Activated B cell treated with CpG ODN at 0.5 μM for 24 hours (primary cell): ENCODE measurements at regions not wholly inside any gene's neighbourhood (a gene's known extent, or its start where the extent isn't known, plus 50 kb on each side); places are given as distances from the start of the nearest gene placed in this dataset.

Source experiments
- ATAC-seq: fragments of 200-7000 bp; cut with Tn5 transposase; one replicate; pipeline ENCODE4 v1.10.0; 2021; ENCODE audit warnings: low read depth, mild to moderate bottlenecking, moderate library complexity
- CTCF ChIA-PET: fragments of 350-600 bp; sonication (Branson Sonifier 250); formaldehyde crosslinking; loops from one replicate; lab custom pipeline; 2021; ENCODE audit warnings: antibody characterized with exemption; lab: Charles Lee
- POLR2A ChIA-PET: fragments of 350-600 bp; sonication (Branson Sonifier 250); formaldehyde crosslinking; loops from one replicate; lab custom pipeline; 2021; ENCODE audit warnings: antibody characterized with exemption; lab: Charles Lee
- DNase-seq: peaks from one replicate; pipeline ENCODE4 v3.0.0; 2022
- H3K27ac Mint-ChIP-seq: one replicate; pipeline ENCODE4 v1.8.0; 2020; ENCODE audit warnings: mixed read lengths
- H3K27me3 Mint-ChIP-seq: one replicate; pipeline ENCODE4 v1.8.0; 2021; ENCODE audit warnings: mixed read lengths
- H3K36me3 Mint-ChIP-seq: one replicate; pipeline ENCODE4 v1.8.0; 2021; ENCODE audit warnings: low read depth, mixed read lengths
- H3K4me1 Mint-ChIP-seq: one replicate; pipeline ENCODE4 v1.8.0; 2021; ENCODE audit warnings: mixed read lengths
- H3K4me3 Mint-ChIP-seq: one replicate; pipeline ENCODE4 v1.8.0; 2020; ENCODE audit warnings: mild to moderate bottlenecking, mixed read lengths
- H3K9me3 Mint-ChIP-seq: one replicate; pipeline ENCODE4 v1.8.0; 2020; ENCODE audit warnings: mixed read lengths
- CTCF ChIP-seq: fragments of 200-600 bp; IDR thresholded peaks from one replicate; pipeline ENCODE4 v1.8.0; 2022; ENCODE audit warnings: antibody characterized with exemption, mild to moderate bottlenecking
- intact Hi-C: fragments of 100-400 bp; cut with micrococcal nuclease; formaldehyde crosslinking; loops from one replicate; pipeline ENCODE4 v1.15.1; 2024

DNA sequence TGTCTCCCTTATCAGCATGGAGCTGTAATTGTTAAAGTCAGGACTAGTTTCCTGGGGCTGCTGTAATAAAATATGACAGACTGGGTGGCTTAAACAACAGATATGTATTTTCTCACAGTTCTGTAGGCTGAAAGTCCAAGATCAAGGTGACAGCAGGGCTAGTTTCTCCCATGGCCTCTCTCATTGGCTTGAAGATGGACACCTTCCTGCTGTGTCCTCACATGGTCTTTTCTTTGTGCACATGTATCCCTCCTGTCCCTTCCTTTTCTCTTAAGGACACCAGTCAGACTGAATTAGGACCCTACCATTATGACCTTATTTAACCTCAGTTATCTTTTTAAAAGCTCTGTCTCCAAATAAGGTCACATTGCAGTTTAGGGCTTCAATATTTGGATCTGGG, 700.5 kb upstream of the MEF2C start:
- no peaks in the 10 kb centered on the region for H3K27me3 Mint-ChIP-seq
- DNase-seq (no peak), ATAC-seq (no peak)
- no peak for TF ChIP-seq CTCF
- intact Hi-C loops, result no loop called here
- ChIA-PET POLR2A (interaction anchor here (0.6 kb wide), 1 partner anchor 540 kb away, joined by 3 read pairs; no protein-coding TSS in a partner anchor), CTCF (no interaction called here)
- H3K4me1 Mint-ChIP-seq, result peaks cover 10% of the 10 kb centered on the region
- no peak overlapping the region for H3K4me3 Mint-ChIP-seq
- peaks cover 10% of the 10 kb centered on the region for H3K9me3 Mint-ChIP-seq
- no peaks in the 10 kb centered on the region for H3K36me3 Mint-ChIP-seq
- H3K27ac Mint-ChIP-seq, result no peak overlapping the region

DNA sequence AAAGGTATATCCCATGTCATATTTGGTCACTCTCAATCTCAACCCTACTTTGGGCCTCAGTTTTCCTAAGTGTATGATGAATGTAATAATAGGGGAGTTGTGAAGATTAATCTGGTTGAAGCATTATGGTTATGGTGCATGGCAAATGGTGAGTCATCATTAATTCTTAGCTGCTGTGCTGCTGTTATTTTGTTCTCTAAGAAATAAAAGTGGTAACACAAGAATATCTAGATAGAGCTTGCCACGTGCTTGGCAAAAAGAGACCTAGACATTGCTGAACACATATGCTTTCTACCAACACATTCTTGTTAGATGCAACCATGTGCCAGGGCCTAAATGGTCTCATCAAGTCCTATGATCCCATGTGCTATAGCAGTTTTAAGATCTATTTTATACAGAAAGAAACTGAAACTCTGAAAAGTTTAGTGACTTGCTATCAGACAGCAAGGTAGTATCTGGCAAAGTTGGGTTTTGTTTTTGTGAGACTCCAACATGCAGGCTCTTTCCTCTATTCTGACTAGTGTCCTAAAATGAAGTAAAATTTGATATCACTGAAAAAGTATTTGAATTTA, 699.9 kb upstream of the MEF2C start:
- intact Hi-C loops, result no loop called here
- H3K4me3 Mint-ChIP-seq, result no peak overlapping the region

DNA sequence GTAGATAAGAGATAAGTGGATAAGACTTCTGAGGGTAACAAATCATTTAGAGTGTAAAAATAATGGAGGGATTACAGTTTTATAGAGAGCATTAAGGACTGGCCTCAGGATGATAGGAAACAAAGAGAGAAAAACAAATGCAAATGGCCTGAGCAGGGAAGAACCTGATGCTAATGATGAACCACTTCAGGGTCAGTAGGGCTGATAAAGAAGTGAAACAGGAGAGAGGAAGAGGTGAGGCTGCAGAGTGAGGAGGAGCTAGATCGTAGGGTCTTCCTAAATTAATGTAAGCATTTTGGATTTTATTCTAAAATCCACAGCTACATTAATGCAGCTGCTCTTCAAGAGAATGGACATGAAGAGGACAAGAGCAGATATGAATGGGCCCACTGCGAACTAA, 698.0 kb upstream of the MEF2C start:
- Mint-ChIP-seq H3K27me3 (no peaks in the 10 kb centered on the region), H3K4me3 (peak overlapping the region; percentile 21), H3K9me3 (peaks cover 6% of the 10 kb centered on the region), H3K36me3 (no peaks in the 10 kb centered on the region), H3K4me1 (peaks cover 13% of the 10 kb centered on the region), H3K27ac (peak overlapping the region; percentile 64)
- ChIA-PET CTCF (interaction anchor here (1.4 kb wide), 1 partner anchor 148 kb away, joined by 3 read pairs; no protein-coding TSS in a partner anchor), POLR2A (no interaction called here)
- ATAC-seq (peak; percentile 40), DNase-seq (no peak)
- TF ChIP-seq CTCF, result no peak
- intact Hi-C loops, result no loop called here

More for the DNA sequence above, 699.9 kb upstream of the MEF2C start:
- Mint-ChIP-seq H3K27ac (no peak overlapping the region), H3K27me3 (no peaks in the 10 kb centered on the region), H3K4me1 (peaks cover 13% of the 10 kb centered on the region), H3K9me3 (peaks cover 10% of the 10 kb centered on the region), H3K36me3 (no peaks in the 10 kb centered on the region)
- ATAC-seq, result no peak
- CTCF ChIA-PET, result no interaction called here
- POLR2A ChIA-PET, result no interaction called here
- no peak for DNase-seq
- no peak for TF ChIP-seq CTCF

- Mint-ChIP-seq H3K27me3 (no peaks in the 10 kb centered on the region), H3K4me3 (no peak overlapping the region), H3K27ac (no peak overlapping the region), H3K9me3 (no peaks in the 10 kb centered on the region), H3K4me1 (peaks cover 3% of the 10 kb centered on the region), H3K36me3 (no peaks in the 10 kb centered on the region)
- no peak for DNase-seq
- ChIA-PET POLR2A (no interaction called here), CTCF (no interaction called here)
- TF ChIP-seq CTCF, result no peak
- intact Hi-C loops, result no loop called here
- ATAC-seq, result no peak
Observed at GRCh38 chr5:89575319-89575718, 692.3 kb upstream of the MEF2C start.

GRCh38 chr5:89573345-89573744, 690.4 kb upstream of the MEF2C start:
- H3K9me3 Mint-ChIP-seq, result no peaks in the 10 kb centered on the region
- intact Hi-C loops, result no loop called here
- ChIA-PET POLR2A (no interaction called here), CTCF (interaction anchor here (0.6 kb wide), 1 partner anchor 281 kb away, joined by 4 read pairs; no protein-coding TSS in a partner anchor)
- H3K4me1 Mint-ChIP-seq, result peaks cover 3% of the 10 kb centered on the region
- H3K27me3 Mint-ChIP-seq, result no peaks in the 10 kb centered on the region
- no peak for TF ChIP-seq CTCF
- no peak overlapping the region for H3K4me3 Mint-ChIP-seq
- ATAC-seq, result no peak
- H3K27ac Mint-ChIP-seq, result no peak overlapping the region
- H3K36me3 Mint-ChIP-seq, result no peaks in the 10 kb centered on the region
- DNase-seq, result no peak
